Left lung (tissue), 4 donors: ENCODE measurements at regions not wholly inside any gene's neighbourhood (a gene's known extent, or its start where the extent isn't known, plus 50 kb on each side); places are given as distances from the start of the nearest gene placed in this dataset.

Experiments used
- ATAC-seq: fragments of 200-7000 bp; cut with Tn5 transposase; one replicate; pipeline ENCODE4 v1.9.1; 2020; ENCODE audit warnings: moderate library complexity
- DNase-seq, 4 donors: peaks; one replicate each; pipeline ENCODE4 v3.0.0-alpha.2; 2013 to 2020
- H3K27ac ChIP-seq, 2 donors: fragments of 200-600 bp; sonication (generic) in 1 of 2; one replicate each; pipeline versions ENCODE4 v1.5.0 to v1.8.0; 2020 to 2021
- H3K27me3 ChIP-seq, 2 donors: fragments of 200-600 bp; sonication (generic) in 1 of 2; one replicate each; pipeline versions ENCODE4 v1.5.0 to v1.8.0; 2020 to 2021
- H3K36me3 ChIP-seq, 2 donors: fragments of 200-600 bp; sonication (generic) in 1 of 2; one replicate each; pipeline versions ENCODE4 v1.5.0 to v1.8.0; 2020 to 2021
- H3K4me1 ChIP-seq, 2 donors: fragments of 200-600 bp; one replicate each; pipeline ENCODE4 v1.8.0; 2021
- H3K4me3 ChIP-seq, 2 donors: fragments of 200-600 bp; sonication (generic) in 1 of 2; one replicate each; pipeline versions ENCODE4 v1.5.0 to v1.8.0; 2020 to 2021; ENCODE audit warnings: mild to moderate bottlenecking in 1 of 2
- H3K9me3 ChIP-seq, 2 donors: fragments of 200-600 bp; sonication (generic) in 1 of 2; one replicate each; pipeline versions ENCODE4 v1.5.0 to v1.8.0; 2020 to 2021
- intact Hi-C, 2 donors: fragments of 100-400 bp; cut with DNase I; formaldehyde crosslinking; loops; one replicate each; pipeline versions ENCODE4 v1.11.2 to v1.14.2; 2022
- TF ChIP-seq, protein P1 (sequence below), 2 donors: fragments of 200-600 bp; sonication (generic) in 1 of 2; IDR thresholded peaks; one replicate each; pipeline versions ENCODE4 v1.5.0 to v1.8.0; 2021; ENCODE audit warnings: antibody characterized with exemption in 2 of 2
- donor health status: DM: no; HTN: yes; CAD: no.
- donor health status: DM: no; HTN: no; CAD: no.

DNA sequence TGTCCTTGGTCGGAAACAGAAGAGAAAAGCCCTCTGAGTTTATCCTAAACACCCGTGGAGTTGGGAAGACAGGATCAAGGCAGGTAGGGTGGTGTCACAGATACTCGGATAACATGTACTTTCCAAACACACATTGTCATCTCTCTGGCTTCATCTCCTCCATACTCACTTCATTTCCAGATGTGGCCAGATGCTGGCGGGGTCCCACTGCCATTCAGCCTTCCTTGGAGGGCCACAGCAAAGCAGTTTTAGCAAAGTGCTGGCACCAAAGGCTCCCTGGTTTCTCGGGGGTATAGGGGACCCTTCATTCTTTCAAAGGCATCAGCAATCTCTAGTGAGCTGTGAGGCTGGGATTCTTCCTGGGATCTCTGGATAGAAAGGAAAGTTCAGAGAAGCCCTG lies 539.5 kb downstream of the TCERG1L start:
- intact Hi-C loops = no loop called here
- TF ChIP-seq, protein P1, sequence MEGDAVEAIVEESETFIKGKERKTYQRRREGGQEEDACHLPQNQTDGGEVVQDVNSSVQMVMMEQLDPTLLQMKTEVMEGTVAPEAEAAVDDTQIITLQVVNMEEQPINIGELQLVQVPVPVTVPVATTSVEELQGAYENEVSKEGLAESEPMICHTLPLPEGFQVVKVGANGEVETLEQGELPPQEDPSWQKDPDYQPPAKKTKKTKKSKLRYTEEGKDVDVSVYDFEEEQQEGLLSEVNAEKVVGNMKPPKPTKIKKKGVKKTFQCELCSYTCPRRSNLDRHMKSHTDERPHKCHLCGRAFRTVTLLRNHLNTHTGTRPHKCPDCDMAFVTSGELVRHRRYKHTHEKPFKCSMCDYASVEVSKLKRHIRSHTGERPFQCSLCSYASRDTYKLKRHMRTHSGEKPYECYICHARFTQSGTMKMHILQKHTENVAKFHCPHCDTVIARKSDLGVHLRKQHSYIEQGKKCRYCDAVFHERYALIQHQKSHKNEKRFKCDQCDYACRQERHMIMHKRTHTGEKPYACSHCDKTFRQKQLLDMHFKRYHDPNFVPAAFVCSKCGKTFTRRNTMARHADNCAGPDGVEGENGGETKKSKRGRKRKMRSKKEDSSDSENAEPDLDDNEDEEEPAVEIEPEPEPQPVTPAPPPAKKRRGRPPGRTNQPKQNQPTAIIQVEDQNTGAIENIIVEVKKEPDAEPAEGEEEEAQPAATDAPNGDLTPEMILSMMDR (IDR thresholded peaks at IDR 0.05) = no peak
- H3K36me3 ChIP-seq = no peaks in the 10 kb centered on the region
- no peak overlapping the region for H3K4me3 ChIP-seq
- no peak overlapping the region for H3K27ac ChIP-seq
- peaks cover 0 to 16% of the 10 kb centered on the region in 2 donors for H3K9me3 ChIP-seq
- DNase-seq (peak in 1 of 4 donors; percentile 10), ATAC-seq (no peak)
- peaks cover 0 to 45% of the 10 kb centered on the region in 2 donors for H3K27me3 ChIP-seq
- no peaks in the 10 kb centered on the region for H3K4me1 ChIP-seq

DNA sequence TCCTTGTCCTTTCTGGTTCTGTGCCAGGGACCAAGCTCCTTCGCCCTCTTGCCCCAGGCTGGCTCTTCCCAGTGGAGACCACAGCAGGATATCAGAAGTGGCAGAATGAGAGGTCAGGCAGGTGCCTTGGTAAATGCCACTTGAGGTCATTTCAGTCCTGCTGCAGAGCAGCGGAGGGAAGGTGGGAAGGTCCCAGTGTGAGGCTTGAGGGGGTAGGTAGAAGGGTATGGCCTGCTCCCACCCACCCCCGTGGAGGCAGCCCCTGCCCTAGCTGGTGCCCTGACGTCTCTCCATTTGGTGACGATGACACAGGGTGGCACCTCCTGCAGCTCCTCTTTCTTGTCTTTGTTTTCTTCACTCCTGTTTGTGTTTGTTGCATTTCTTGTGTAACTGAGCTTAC lies 538.8 kb downstream of the TCERG1L start:
- Histone ChIP-seq H3K36me3 (no peaks in the 10 kb centered on the region), H3K27ac (no peak overlapping the region), H3K4me3 (no peak overlapping the region), H3K4me1 (no peaks in the 10 kb centered on the region), H3K9me3 (peaks cover 0 to 11% of the 10 kb centered on the region in 2 donors), H3K27me3 (peaks cover 0 to 45% of the 10 kb centered on the region in 2 donors)
- DNase-seq = peak in 1 of 4 donors; percentile 6
- no peak for ATAC-seq
- TF ChIP-seq, protein P1 (IDR thresholded peaks at IDR 0.05) = no peak
- intact Hi-C loops = no loop called here

DNA sequence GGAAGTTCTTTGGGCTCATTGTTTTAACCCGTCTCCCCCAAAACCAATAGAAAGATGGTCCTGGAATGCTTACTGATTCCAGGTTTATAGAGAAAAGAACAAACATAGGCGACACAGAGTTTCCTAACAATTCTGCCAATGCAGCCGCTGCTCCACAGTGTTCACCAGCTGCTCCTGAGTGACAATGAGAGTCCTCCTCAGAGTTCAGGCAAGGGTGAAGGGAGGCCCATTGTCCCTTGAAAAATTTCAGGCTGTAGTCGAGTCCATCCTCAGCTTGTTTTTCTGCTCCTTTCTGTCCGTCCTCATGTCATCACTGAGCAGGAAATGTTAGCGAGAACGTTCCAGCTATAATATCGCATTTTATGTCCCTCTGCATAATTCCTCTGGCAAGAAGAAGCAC lies 537.6 kb downstream of the TCERG1L start:
- no peak for ATAC-seq
- Histone ChIP-seq H3K4me1 (no peaks in the 10 kb centered on the region), H3K27me3 (peaks cover 0 to 45% of the 10 kb centered on the region in 2 donors), H3K9me3 (no peaks in the 10 kb centered on the region), H3K27ac (no peak overlapping the region), H3K4me3 (no peak overlapping the region), H3K36me3 (no peaks in the 10 kb centered on the region)
- intact Hi-C loops = no loop called here
- TF ChIP-seq, protein P1 (IDR thresholded peaks at IDR 0.05) = no peak
- DNase-seq = no peak

DNA sequence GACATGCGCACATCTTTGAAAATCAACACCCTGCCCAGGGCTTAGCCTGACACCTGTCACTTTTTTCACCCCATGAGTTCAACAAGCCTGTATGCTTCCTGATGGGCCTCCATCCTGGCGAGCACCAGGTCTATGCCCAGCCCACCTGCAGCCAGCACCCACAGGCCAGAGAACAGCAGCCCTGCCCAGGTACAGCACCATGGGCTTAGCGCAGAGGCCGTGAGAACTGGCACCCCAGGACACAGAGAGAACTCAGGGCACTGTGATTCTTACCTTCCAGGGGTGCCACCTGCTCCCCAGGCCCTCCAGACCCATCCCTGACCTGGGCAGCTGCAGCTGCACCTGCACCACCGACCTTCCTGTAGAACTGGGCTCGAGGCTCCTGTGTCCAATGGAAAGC lies 536.6 kb downstream of the TCERG1L start:
- no peak for ATAC-seq

DNA sequence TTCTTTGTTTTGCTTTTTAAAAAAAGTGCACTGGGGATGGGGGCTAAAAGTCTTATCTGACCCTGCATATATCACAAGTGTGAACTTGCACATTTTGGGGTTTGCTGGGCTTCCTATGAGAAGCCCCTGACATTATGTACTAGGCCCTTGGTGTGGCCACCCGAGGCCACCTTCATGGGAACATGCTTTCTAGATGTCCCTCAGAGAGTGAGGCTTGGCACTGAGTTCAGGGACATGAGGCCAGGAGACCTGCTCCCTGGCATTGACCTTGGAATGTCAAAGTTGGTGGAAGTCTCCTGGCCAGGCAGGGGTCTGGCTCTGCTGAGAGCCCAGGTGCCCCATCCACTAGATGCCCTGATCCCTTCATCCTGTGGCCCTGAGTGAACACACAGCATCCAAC lies 536.2 kb downstream of the TCERG1L start:
- no peaks in the 10 kb centered on the region for H3K9me3 ChIP-seq
- peak in 1 of 4 donors; percentile 4 for DNase-seq
- intact Hi-C loops = no loop called here
- no peaks in the 10 kb centered on the region for H3K36me3 ChIP-seq
- H3K4me3 ChIP-seq = no peak overlapping the region
- no peak overlapping the region for H3K27ac ChIP-seq
- H3K4me1 ChIP-seq = no peaks in the 10 kb centered on the region
- peaks cover 0 to 40% of the 10 kb centered on the region in 2 donors for H3K27me3 ChIP-seq
- ATAC-seq = no peak
- TF ChIP-seq, protein P1 (IDR thresholded peaks at IDR 0.05) = no peak

More for the DNA sequence above, 536.6 kb downstream of the TCERG1L start:
- no peaks in the 10 kb centered on the region for H3K4me1 ChIP-seq
- TF ChIP-seq, protein P1 (IDR thresholded peaks at IDR 0.05) = no peak
- peak in 1 of 4 donors; percentile 10 for DNase-seq
- no peaks in the 10 kb centered on the region for H3K36me3 ChIP-seq
- peaks cover 0 to 45% of the 10 kb centered on the region in 2 donors for H3K27me3 ChIP-seq
- no peak overlapping the region for H3K27ac ChIP-seq
- intact Hi-C loops = no loop called here
- no peak overlapping the region for H3K4me3 ChIP-seq
- no peaks in the 10 kb centered on the region for H3K9me3 ChIP-seq
